AG08396 (cell line): ENCODE measurements at regions not wholly inside any gene's neighbourhood (a gene's known extent, or its start where the extent isn't known, plus 50 kb on each side); places are given as distances from the start of the nearest gene placed in this dataset.

ENCODE experiments used
- DNase-seq: peaks from one replicate; pipeline ENCODE4 v3.0.0; 2012; ENCODE audit warnings: low spot score, mixed read lengths

GRCh38 chr11:10641912-10642697 lies 51.5 kb downstream of the IRAG1 start:
- no peak for DNase-seq

- no peak for DNase-seq
These were observed 52.2 kb downstream of the IRAG1 start for GRCh38 chr11:10641177-10641911.

- no peak for DNase-seq
These were observed 53.2 kb downstream of the IRAG1 start for GRCh38 chr11:10640308-10640707.

- DNase-seq: no peak
These were observed 54.2 kb downstream of the IRAG1 start for GRCh38 chr11:10639350-10639749.

- no peak for DNase-seq
These were observed 55.1 kb downstream of the IRAG1 start for GRCh38 chr11:10638316-10638925.

GRCh38 chr11:10637731-10638151 lies 55.8 kb downstream of the IRAG1 start:
- DNase-seq: no peak

- DNase-seq: no peak
These were observed 59.1 kb downstream of the IRAG1 start for GRCh38 chr11:10634407-10634806.

- no peak for DNase-seq
These were observed 60.3 kb downstream of the IRAG1 start for GRCh38 chr11:10633261-10633660.

GRCh38 chr11:10632483-10632882 lies 61.1 kb downstream of the IRAG1 start:
- DNase-seq: no peak

GRCh38 chr11:10631761-10632160 lies 61.8 kb downstream of the IRAG1 start:
- no peak for DNase-seq

- no peak for DNase-seq
These were observed 61.0 kb upstream of the LYVE1 start for GRCh38 chr11:10629411-10630002.

GRCh38 chr11:10628508-10629236 lies 60.2 kb upstream of the LYVE1 start:
- no peak for DNase-seq

GRCh38 chr11:10627816-10628215 lies 59.4 kb upstream of the LYVE1 start:
- no peak for DNase-seq

GRCh38 chr11:10627291-10627690 lies 58.8 kb upstream of the LYVE1 start:
- no peak for DNase-seq

- DNase-seq: no peak
These were observed 57.5 kb upstream of the LYVE1 start for GRCh38 chr11:10625982-10626311.

GRCh38 chr11:10625281-10625981 lies 57.0 kb upstream of the LYVE1 start:
- DNase-seq: no peak

- peak; percentile 38 for DNase-seq
These were observed 55.6 kb upstream of the LYVE1 start for GRCh38 chr11:10623797-10624761.

- DNase-seq: no peak
These were observed 54.7 kb upstream of the LYVE1 start for GRCh38 chr11:10622957-10623791.

GRCh38 chr11:10622108-10622507 lies 53.6 kb upstream of the LYVE1 start:
- DNase-seq: no peak
